ENCODE measurements at regions not wholly inside any gene's neighbourhood (a gene's known extent, or its start where the extent isn't known, plus 50 kb on each side); places are given as distances from the start of the nearest gene placed in this dataset.
"Not testable (repeated sequence)": the region's sequence is repeated elsewhere in the genome, so short reads cannot be mapped to it uniquely, and the experiment has no call there.

- not testable (repeated sequence) for H3K4me3 Mint-ChIP-seq; H3K27me3 Mint-ChIP-seq (ENCODE audit: low read depth); H3K9me3 Mint-ChIP-seq; H3K36me3 Mint-ChIP-seq (ENCODE audit: low read depth)
- Mint-ChIP-seq H3K27ac (peak overlapping the region in 1 of 3 experiments; percentile 58), H3K4me1 (peaks cover 21% of the 10 kb centered on the region)
These were observed 208.8 kb downstream of the LAT start for GRCh38 chr16:29193634-29194033.

- not testable (repeated sequence) for H3K4me3 Mint-ChIP-seq; H3K9me3 Mint-ChIP-seq; H3K27me3 Mint-ChIP-seq (ENCODE audit: low read depth); H3K36me3 Mint-ChIP-seq (ENCODE audit: low read depth)
- peak overlapping the region in 2 of 3 experiments; percentile 49 to 58 for H3K27ac Mint-ChIP-seq
- H3K4me1 Mint-ChIP-seq, result peaks cover 18% of the 10 kb centered on the region
These were observed 208.4 kb downstream of the LAT start for GRCh38 chr16:29193248-29193574.

GRCh38 chr16:29192329-29193247 lies 207.7 kb downstream of the LAT start:
- peaks cover 14% of the 10 kb centered on the region for H3K4me1 Mint-ChIP-seq
- no peaks in the 10 kb centered on the region for H3K36me3 Mint-ChIP-seq (ENCODE audit: low read depth)
- H3K27ac Mint-ChIP-seq, result peak overlapping the region in 2 of 3 experiments; percentile 49 to 58
- no peaks in the 10 kb centered on the region for H3K9me3 Mint-ChIP-seq
- no peak overlapping the region for H3K4me3 Mint-ChIP-seq
- TF ChIP-seq CTCF (IDR thresholded peaks at IDR 0.05; ENCODE audit: unreplicated experiment in 3 of 3), result no peak
- peaks cover 4% of the 10 kb centered on the region for H3K27me3 Mint-ChIP-seq (ENCODE audit: low read depth)

GRCh38 chr16:29191636-29192180 lies 206.9 kb downstream of the LAT start:
- not testable (repeated sequence) for H3K27ac Mint-ChIP-seq; H3K36me3 Mint-ChIP-seq (ENCODE audit: low read depth); H3K4me3 Mint-ChIP-seq; H3K9me3 Mint-ChIP-seq; H3K27me3 Mint-ChIP-seq (ENCODE audit: low read depth)
- peaks cover 20% of the 10 kb centered on the region for H3K4me1 Mint-ChIP-seq

- not testable (repeated sequence) for H3K9me3 Mint-ChIP-seq; H3K36me3 Mint-ChIP-seq (ENCODE audit: low read depth); H3K4me3 Mint-ChIP-seq; H3K27ac Mint-ChIP-seq; H3K27me3 Mint-ChIP-seq (ENCODE audit: low read depth)
- H3K4me1 Mint-ChIP-seq, result peaks cover 30% of the 10 kb centered on the region
These were observed 205.9 kb downstream of the LAT start for GRCh38 chr16:29190553-29191431.

- not testable (repeated sequence) for H3K9me3 Mint-ChIP-seq; H3K36me3 Mint-ChIP-seq (ENCODE audit: low read depth); H3K4me3 Mint-ChIP-seq; H3K27me3 Mint-ChIP-seq (ENCODE audit: low read depth); H3K27ac Mint-ChIP-seq
- H3K4me1 Mint-ChIP-seq, result peaks cover 36% of the 10 kb centered on the region
These were observed 204.0 kb downstream of the LAT start for GRCh38 chr16:29188806-29189205.

- Mint-ChIP-seq H3K4me3 (peak overlapping the region in 1 of 3 experiments; percentile 37), H3K4me1 (peaks cover 42% of the 10 kb centered on the region), H3K27ac (peak overlapping the region; percentile 22 to 89 (median 78))
- H3K36me3 Mint-ChIP-seq (ENCODE audit: low read depth); H3K27me3 Mint-ChIP-seq (ENCODE audit: low read depth); H3K9me3 Mint-ChIP-seq: not testable (repeated sequence)
These were observed 201.7 kb downstream of the LAT start for GRCh38 chr16:29186306-29187220.

GRCh38 chr16:29185872-29186271 lies 201.0 kb downstream of the LAT start:
- H3K4me1 Mint-ChIP-seq, result peaks cover 42% of the 10 kb centered on the region
- H3K9me3 Mint-ChIP-seq; H3K27me3 Mint-ChIP-seq (ENCODE audit: low read depth); H3K36me3 Mint-ChIP-seq (ENCODE audit: low read depth): not testable (repeated sequence)
- H3K27ac Mint-ChIP-seq, result peak overlapping the region; percentile 78 to 89 (median 78)
- peak overlapping the region in 2 of 3 experiments; percentile 45 to 52 for H3K4me3 Mint-ChIP-seq

GRCh38 chr16:29184738-29185438 lies 200.0 kb downstream of the LAT start:
- H3K27me3 Mint-ChIP-seq (ENCODE audit: low read depth); H3K36me3 Mint-ChIP-seq (ENCODE audit: low read depth); H3K9me3 Mint-ChIP-seq; H3K4me3 Mint-ChIP-seq: not testable (repeated sequence)
- H3K27ac Mint-ChIP-seq, result peak overlapping the region in 1 of 3 experiments; percentile 89
- H3K4me1 Mint-ChIP-seq, result peaks cover 38% of the 10 kb centered on the region

- H3K27ac Mint-ChIP-seq, result peak overlapping the region in 1 of 3 experiments; percentile 19
- not testable (repeated sequence) for H3K4me3 Mint-ChIP-seq; H3K27me3 Mint-ChIP-seq (ENCODE audit: low read depth); H3K36me3 Mint-ChIP-seq (ENCODE audit: low read depth); H3K9me3 Mint-ChIP-seq
- H3K4me1 Mint-ChIP-seq, result peaks cover 42% of the 10 kb centered on the region
These were observed 198.4 kb downstream of the LAT start for GRCh38 chr16:29182940-29183868.
